GM18909 (cell line): ENCODE measurements at regions not wholly inside any gene's neighbourhood (a gene's known extent, or its start where the extent isn't known, plus 50 kb on each side); places are given as distances from the start of the nearest gene placed in this dataset.

ENCODE experiments used
- ATAC-seq: cut with Tn5 transposase; IDR thresholded peaks from one replicate; pipeline ENCODE4 v1.9.1; 2021; ENCODE audit warnings: mild to moderate bottlenecking; ENCODE audit not compliant: unreplicated experiment, poor library complexity

- no peak for ATAC-seq
Measured at GRCh38 chr7:21135437-21135836, 292.4 kb upstream of the SP4 start.

- no peak for ATAC-seq
Measured at GRCh38 chr7:21137640-21138039, 290.2 kb upstream of the SP4 start.

GRCh38 chr7:21140622-21141021 is 287.3 kb upstream of the SP4 start:
- no peak for ATAC-seq

- ATAC-seq: no peak
Measured at GRCh38 chr7:21141476-21141875, 286.4 kb upstream of the SP4 start.

- ATAC-seq: no peak
Measured at GRCh38 chr7:21142081-21142480, 285.8 kb upstream of the SP4 start.

GRCh38 chr7:21146642-21147423 is 281.1 kb upstream of the SP4 start:
- no peak for ATAC-seq

- ATAC-seq: no peak
Measured at GRCh38 chr7:21149809-21150208, 278.1 kb upstream of the SP4 start.

- no peak for ATAC-seq
Measured at GRCh38 chr7:21154614-21155013, 273.3 kb upstream of the SP4 start.

GRCh38 chr7:21159506-21159905 is 268.4 kb upstream of the SP4 start:
- no peak for ATAC-seq

GRCh38 chr7:21160401-21160800 is 267.5 kb upstream of the SP4 start:
- ATAC-seq: no peak

- no peak for ATAC-seq
Measured at GRCh38 chr7:21167942-21168341, 259.9 kb upstream of the SP4 start.

- ATAC-seq: no peak
Measured at GRCh38 chr7:21169667-21170580, 258.0 kb upstream of the SP4 start.

GRCh38 chr7:21172800-21173199 is 255.1 kb upstream of the SP4 start:
- ATAC-seq: no peak

GRCh38 chr7:21173436-21173835 is 254.4 kb upstream of the SP4 start:
- no peak for ATAC-seq

- no peak for ATAC-seq
Measured at GRCh38 chr7:21175714-21176113, 252.2 kb upstream of the SP4 start.

GRCh38 chr7:21184942-21185652 is 242.8 kb upstream of the SP4 start:
- ATAC-seq: no peak

GRCh38 chr7:21185653-21186265 is 242.1 kb upstream of the SP4 start:
- no peak for ATAC-seq

GRCh38 chr7:21191321-21192073 is 236.4 kb upstream of the SP4 start:
- no peak for ATAC-seq

- no peak for ATAC-seq
Measured at GRCh38 chr7:21192657-21193056, 235.2 kb upstream of the SP4 start.

- ATAC-seq: no peak
Measured at GRCh38 chr7:21193895-21194294, 234.0 kb upstream of the SP4 start.
